Sigmoid colon (tissue), 6 donors: ENCODE measurements at regions not wholly inside any gene's neighbourhood (a gene's known extent, or its start where the extent isn't known, plus 50 kb on each side); places are given as distances from the start of the nearest gene placed in this dataset.

ENCODE experiments used
- DNase-seq: peaks from one replicate; pipeline ENCODE4 v3.0.0-alpha.2; 2019
- H3K27ac ChIP-seq, 4 donors: fragments of 200-600 bp; sonication (generic); one replicate each; pipeline ENCODE4 v1.5.1; 2016 to 2019; ENCODE audit warnings: mild to moderate bottlenecking in 1 of 4
- H3K27me3 ChIP-seq, 3 donors: fragments of 200-600 bp; sonication (generic); one replicate each; pipeline ENCODE4 v1.5.1; 2019; ENCODE audit warnings: mild to moderate bottlenecking in 1 of 3
- H3K36me3 ChIP-seq, 4 donors: fragments of 200-600 bp; sonication (generic); one replicate each; pipeline ENCODE4 v1.5.1; 2016 to 2019
- H3K4me1 ChIP-seq, 4 donors: fragments of 200-600 bp; sonication (generic); one replicate each; pipeline ENCODE4 v1.5.1; 2017 to 2019
- H3K4me3 ChIP-seq, 4 donors: fragments of 200-600 bp; sonication (generic); one replicate each; pipeline ENCODE4 v1.5.1; 2017 to 2019; ENCODE audit warnings: mild to moderate bottlenecking in 2 of 4, moderate library complexity in 1 of 4
- H3K9me3 ChIP-seq, 4 donors: fragments of 200-600 bp in 3 of 4; sonication (generic) in 3 of 4; one replicate each; pipeline versions ENCODE4 v1.5.1 to v1.6.1; 2013 to 2019
- EP300 ChIP-seq, 4 donors: sonication (generic); formaldehyde crosslinking; IDR thresholded peaks; one replicate each; pipeline ENCODE4 v1.6.1; 2017; ENCODE audit warnings: antibody characterized with exemption in 4 of 4
- POLR2A ChIP-seq, 2 donors: fragments of 450-650 bp; IDR thresholded peaks; one replicate each; pipeline ENCODE4 v1.6.1; 2016; ENCODE audit warnings: antibody characterized with exemption in 2 of 2, mild to moderate bottlenecking in 2 of 2, moderate library complexity in 2 of 2
- POLR2AphosphoS5 ChIP-seq, 4 donors: sonication (generic); formaldehyde crosslinking; IDR thresholded peaks; one replicate each; pipeline ENCODE4 v1.6.1; 2017; ENCODE audit warnings: antibody characterized with exemption in 4 of 4
- WGBS, 2 donors: extraction: QIAGEN DNeasy Blood & Tissue Kit; methylation state at CpG; one replicate each; pipeline ENCODE4 v1.1.7; 2013; 5-methylcytosine and 5-hydroxymethylcytosine counted together
- intact Hi-C: fragments of 100-400 bp; cut with DNase I; formaldehyde crosslinking; loops from one replicate; pipeline ENCODE4 v1.15.1; 2023
- TF ChIP-seq, protein P1 (sequence below), 4 experiments: fragments of 450-650 bp in 3 of 4; fragments of 200-600 bp in 1 of 4; IDR thresholded peaks; one replicate each; pipeline ENCODE4 v1.5.1; 2016 to 2019; ENCODE audit warnings: antibody characterized with exemption in 4 of 4, mild to moderate bottlenecking in 3 of 4, moderate library complexity in 2 of 4
- donor health status: healthy with polysubstance abuse.
- donor health status: healthy.

DNA sequence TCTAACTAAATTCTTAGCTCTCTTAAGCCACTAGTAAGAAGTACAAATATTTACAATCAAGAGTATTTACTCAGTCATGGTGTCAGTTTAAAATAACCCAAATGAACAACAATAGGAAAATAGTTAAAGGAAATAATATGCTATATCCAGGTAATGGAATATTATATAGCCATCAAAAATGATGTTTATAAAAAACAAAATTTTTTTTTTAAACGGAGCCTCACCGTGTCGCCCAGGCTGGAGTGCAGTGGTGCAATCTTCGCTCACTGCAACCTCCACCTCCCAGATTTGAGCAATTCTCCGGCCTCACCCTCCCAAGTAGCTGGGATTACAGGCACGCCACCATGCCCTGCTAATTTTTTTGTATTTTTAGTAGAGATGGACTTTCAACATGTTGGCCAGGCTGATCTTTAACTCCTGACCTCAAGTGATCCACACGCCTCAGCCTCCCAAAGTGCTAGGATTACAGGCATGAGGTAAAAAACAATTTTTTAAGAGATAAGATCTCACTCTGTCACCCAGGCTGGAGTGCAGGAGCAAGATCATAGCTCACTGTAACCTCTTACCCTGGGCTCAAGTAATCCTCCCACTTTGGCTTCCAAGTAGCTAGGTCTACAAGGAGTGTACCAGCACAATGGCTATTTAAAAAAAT is 132.5 kb downstream of the NOC3L start:
- Histone ChIP-seq H3K27me3 (no peaks in the 10 kb centered on the region), H3K4me3 (no peak overlapping the region), H3K27ac (no peak overlapping the region), H3K9me3 (no peaks in the 10 kb centered on the region), H3K4me1 (no peaks in the 10 kb centered on the region), H3K36me3 (no peaks in the 10 kb centered on the region)
- WGBS, 2 donors, result 94 to 95% methylated on average over 7 of the region's 7 CpGs
- intact Hi-C loops, result no loop called here
- TF ChIP-seq, protein P1, sequence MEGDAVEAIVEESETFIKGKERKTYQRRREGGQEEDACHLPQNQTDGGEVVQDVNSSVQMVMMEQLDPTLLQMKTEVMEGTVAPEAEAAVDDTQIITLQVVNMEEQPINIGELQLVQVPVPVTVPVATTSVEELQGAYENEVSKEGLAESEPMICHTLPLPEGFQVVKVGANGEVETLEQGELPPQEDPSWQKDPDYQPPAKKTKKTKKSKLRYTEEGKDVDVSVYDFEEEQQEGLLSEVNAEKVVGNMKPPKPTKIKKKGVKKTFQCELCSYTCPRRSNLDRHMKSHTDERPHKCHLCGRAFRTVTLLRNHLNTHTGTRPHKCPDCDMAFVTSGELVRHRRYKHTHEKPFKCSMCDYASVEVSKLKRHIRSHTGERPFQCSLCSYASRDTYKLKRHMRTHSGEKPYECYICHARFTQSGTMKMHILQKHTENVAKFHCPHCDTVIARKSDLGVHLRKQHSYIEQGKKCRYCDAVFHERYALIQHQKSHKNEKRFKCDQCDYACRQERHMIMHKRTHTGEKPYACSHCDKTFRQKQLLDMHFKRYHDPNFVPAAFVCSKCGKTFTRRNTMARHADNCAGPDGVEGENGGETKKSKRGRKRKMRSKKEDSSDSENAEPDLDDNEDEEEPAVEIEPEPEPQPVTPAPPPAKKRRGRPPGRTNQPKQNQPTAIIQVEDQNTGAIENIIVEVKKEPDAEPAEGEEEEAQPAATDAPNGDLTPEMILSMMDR (IDR thresholded peaks at IDR 0.05), result no peak
- TF ChIP-seq POLR2AphosphoS5 (IDR thresholded peaks at IDR 0.05) (no peak), POLR2A (IDR thresholded peaks at IDR 0.05) (no peak), EP300 (IDR thresholded peaks at IDR 0.05) (no peak)
- no peak for DNase-seq

DNA sequence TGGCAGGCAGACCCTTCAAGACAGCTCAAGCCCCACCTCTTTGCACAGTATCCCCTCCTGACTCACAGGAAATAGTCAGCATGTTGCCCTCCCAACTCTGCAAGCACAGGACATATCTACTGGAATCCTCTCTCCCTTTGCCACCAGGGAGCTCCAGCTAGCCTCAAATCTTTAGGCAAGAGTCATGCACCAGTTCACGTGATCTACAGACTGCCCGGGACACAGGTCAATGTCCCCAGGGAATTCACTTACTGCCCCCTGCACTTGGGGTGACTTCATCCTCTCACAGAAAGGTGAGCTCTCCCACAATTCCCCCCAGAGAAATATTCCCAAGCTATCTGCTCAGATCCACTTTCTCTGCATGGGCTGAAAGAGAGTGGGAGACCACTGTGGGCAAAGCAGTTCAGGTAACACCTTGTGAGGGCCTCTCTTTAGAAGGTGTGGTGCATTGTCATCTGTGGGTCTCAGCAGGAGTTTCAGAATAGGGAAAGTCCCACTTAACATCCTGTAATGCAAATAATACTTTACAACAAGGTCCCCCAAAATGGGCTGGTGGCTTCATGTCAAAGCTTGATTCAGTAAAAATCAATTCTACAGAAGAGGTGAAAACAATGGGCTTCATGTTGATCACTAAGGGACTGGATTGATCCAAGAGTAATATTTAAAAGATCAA is 129.9 kb downstream of the NOC3L start:
- WGBS, 2 donors, result 87 to 95% methylated on average over 2 of the region's 2 CpGs
- no peak overlapping the region for H3K4me3 ChIP-seq
- intact Hi-C loops, result no loop called here

DNA sequence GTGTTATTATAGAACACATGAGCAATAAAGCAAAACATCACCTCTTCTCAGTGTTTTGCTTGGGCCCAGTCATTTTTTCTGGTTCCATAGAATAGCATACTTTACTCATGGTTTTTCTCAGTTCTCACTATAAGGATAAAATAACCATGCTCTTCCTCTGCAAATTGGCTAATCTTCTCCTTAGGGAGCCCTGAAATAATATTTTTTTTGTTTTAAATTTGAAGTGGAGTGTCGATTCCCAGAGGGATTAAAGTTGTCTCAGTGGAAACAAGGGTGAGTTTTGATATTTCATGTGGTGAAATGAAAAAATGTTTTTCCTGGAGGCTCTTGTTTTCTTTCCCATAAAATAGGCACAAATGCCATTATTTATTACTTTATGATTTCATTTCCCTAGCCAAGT is 127.3 kb downstream of the NOC3L start:
- no peaks in the 10 kb centered on the region for H3K27me3 ChIP-seq
- H3K9me3 ChIP-seq, result no peaks in the 10 kb centered on the region
- no peaks in the 10 kb centered on the region for H3K4me1 ChIP-seq
- no peak overlapping the region for H3K4me3 ChIP-seq
- H3K27ac ChIP-seq, result no peak overlapping the region
- DNase-seq, result no peak
- H3K36me3 ChIP-seq, result peaks cover 0 to 21% (median 0%) of the 10 kb centered on the region in 4 donors
- TF ChIP-seq POLR2AphosphoS5 (IDR thresholded peaks at IDR 0.05) (no peak), POLR2A (IDR thresholded peaks at IDR 0.05) (no peak)
- TF ChIP-seq, protein P1 (IDR thresholded peaks at IDR 0.05), result no peak
- 87 to 90% methylated on average over 1 of the region's 1 CpG for WGBS, 2 donors
- intact Hi-C loops, result no loop called here

More for the DNA sequence above, 129.9 kb downstream of the NOC3L start:
- no peaks in the 10 kb centered on the region for H3K9me3 ChIP-seq
- no peaks in the 10 kb centered on the region for H3K27me3 ChIP-seq
- no peaks in the 10 kb centered on the region for H3K4me1 ChIP-seq
- no peak for DNase-seq
- H3K36me3 ChIP-seq, result peaks cover 0 to 21% (median 0%) of the 10 kb centered on the region in 4 donors
- TF ChIP-seq, protein P1 (IDR thresholded peaks at IDR 0.05), result no peak
- no peak overlapping the region for H3K27ac ChIP-seq

DNA sequence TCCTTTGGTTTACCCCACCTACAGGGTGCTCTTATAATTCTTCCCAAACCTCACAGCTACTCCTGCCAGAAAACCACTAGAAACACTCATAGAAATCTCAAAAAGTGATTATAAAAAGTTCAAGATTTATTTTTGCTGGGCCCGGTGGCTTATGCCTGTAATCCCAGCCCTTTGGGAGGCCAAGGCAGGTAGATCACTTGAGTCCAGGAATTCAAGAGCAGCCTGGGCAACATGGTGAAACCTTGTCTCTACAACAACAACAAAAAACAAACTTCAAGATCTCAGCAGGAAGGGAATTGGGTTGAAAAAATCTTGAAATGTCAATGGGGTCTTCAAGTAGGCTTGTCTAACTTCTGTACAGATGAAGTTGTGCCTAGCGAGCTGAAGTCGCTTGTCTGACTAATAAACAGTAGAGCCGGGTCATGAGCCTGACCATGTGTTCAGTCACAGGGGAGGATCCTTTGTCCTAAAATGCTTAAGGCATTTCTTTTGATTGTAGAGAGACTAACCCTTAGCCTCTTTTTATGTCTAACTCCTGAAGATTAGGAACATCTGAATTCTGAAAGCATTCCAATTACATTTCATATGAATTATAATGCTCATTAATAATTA is 124.6 kb downstream of the NOC3L start:
- TF ChIP-seq, protein P1 (IDR thresholded peaks at IDR 0.05), result no peak
- TF ChIP-seq EP300 (IDR thresholded peaks at IDR 0.05) (no peak), POLR2AphosphoS5 (IDR thresholded peaks at IDR 0.05) (no peak), POLR2A (IDR thresholded peaks at IDR 0.05) (no peak)
- H3K4me3 ChIP-seq, result no peak overlapping the region
- H3K27ac ChIP-seq, result no peak overlapping the region
- H3K4me1 ChIP-seq, result no peaks in the 10 kb centered on the region
- no peaks in the 10 kb centered on the region for H3K9me3 ChIP-seq
- H3K36me3 ChIP-seq, result peaks cover 0 to 21% (median 0%) of the 10 kb centered on the region in 4 donors
- 83 to 97% methylated on average over 4 of the region's 4 CpGs for WGBS, 2 donors
- intact Hi-C loops, result no loop called here
- H3K27me3 ChIP-seq, result no peaks in the 10 kb centered on the region
- DNase-seq, result no peak
